Islet of Langerhans (tissue), 1 donor: ENCODE measurements at regions not wholly inside any gene's neighbourhood (a gene's known extent, or its start where the extent isn't known, plus 50 kb on each side); places are given as distances from the start of the nearest gene placed in this dataset.
"Not testable (repeated sequence)": the region's sequence is repeated elsewhere in the genome, so short reads cannot be mapped to it uniquely, and the experiment has no call there.

Experiments
- FAIRE-seq: peaks from one replicate; lab custom pipeline; 2011; peaks lifted over from hg19 to GRCh38; lab: Jason Lieb, UNC

- not testable (repeated sequence) for FAIRE-seq
Observed at GRCh38 chr5:28287021-28287420, 1248.6 kb upstream of the CDH9 start.

GRCh38 chr5:28286566-28286965, 1248.2 kb upstream of the CDH9 start:
- no peak for FAIRE-seq

DNA sequence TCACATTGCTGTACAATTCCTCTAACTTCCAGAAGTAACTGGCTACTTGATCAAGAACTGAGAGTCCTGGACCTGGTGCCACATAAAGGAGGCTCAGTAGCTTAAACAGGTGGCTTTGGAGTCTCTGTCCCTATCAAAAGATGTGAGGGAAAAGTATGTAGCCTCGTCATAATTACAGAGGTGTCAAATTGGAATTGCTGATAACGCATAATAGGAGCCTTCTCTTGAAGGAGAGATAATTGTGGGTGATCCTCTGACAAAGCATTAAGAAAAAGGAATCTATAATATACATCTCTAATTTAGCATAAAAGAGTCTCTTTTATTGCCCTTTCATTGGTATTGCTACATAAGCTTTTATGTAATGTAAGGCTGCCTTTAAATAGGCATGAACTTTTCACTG, 1246.4 kb upstream of the CDH9 start:
- no peak for FAIRE-seq

DNA sequence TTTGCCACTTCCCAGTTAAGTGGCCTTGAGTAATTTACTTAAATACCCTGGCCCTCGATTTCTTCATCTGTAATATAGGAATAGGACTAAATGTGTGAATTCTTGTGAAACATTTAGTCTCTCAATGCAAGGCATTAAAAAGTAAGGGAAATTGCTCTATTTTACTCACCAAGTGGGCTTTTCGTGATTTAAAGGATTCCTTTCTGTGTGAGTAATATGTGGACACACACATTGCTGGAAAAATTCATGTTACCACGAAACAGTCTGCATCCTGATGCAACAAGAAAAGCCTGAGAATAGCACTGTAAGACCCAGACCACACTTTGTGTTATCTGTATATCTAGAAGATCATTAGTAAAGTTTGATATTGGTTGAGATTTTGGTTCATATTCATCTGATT, 1243.0 kb upstream of the CDH9 start:
- FAIRE-seq = no peak

DNA sequence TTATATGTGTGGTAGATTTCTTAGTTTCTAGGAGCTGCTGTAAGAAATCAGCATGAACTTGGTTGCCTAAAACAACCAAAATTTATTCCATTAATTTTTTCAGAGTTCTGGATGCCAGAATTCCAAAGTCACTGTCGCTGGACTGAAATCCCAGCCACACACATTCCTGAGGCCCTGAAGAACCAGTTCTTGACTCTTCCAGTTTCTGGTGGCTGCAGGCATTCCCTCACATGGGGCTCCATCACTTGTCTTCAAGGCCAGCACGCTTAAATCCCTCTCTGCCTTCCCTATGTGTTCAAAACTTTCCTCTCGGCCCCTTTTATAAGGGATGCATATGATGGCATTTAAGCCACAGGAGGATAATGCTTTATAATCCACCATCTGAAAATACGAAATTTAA, 1237.5 kb upstream of the CDH9 start:
- FAIRE-seq = no peak

GRCh38 chr5:28269978-28270377, 1231.6 kb upstream of the CDH9 start:
- no peak for FAIRE-seq

GRCh38 chr5:28265877-28266276, 1227.5 kb upstream of the CDH9 start:
- FAIRE-seq = no peak

- no peak for FAIRE-seq
Observed at GRCh38 chr5:28254846-28255245, 1216.5 kb upstream of the CDH9 start.

DNA sequence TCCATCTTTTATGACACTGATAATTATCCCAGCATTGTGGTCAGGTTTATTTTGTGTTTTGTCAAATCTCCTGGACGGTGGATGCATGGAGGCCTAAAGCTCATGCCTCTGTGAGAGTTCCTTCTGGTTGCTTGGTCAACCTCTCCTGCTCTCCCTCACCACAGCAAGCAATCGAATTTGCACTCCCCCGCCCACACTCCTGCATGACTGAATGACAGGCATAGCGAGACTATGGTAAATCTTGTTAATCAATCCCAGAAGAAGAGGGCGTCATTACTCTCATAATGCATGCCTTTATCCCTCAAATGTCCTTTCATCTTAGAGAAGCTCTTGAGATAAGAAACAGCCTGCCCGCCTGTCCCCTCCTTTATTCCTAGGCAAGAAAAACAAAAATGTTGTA, 1215.0 kb upstream of the CDH9 start:
- FAIRE-seq = no peak

DNA sequence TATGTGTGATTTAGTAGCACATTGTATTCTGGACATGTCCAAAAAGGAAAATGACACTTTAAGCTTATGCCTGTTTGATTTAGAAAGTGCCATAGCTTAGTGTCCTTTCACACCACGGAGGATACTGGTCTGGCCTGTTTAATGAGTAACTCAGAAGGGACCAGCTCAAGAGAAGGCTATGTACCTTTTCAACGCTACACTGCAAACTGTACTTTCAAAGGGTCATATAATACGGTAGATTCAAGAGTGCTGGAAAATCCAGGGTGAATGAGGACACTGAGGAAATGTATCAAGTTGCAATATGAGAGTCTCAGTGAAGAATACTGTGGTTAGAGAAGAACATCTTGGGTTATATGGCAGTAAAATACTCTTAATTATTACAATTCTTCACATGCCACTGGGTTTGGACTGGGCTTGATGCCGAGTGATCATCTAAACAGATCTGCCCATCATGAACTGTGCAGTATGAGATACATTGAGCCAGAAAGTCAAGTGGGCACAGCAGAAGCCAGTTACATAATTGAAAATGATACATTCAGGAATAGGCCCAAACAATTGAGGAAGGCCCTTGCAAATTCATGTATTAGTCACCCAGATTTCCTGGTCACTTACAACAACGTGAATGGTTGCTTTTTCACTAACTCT, 1211.5 kb upstream of the CDH9 start:
- FAIRE-seq = no peak

DNA sequence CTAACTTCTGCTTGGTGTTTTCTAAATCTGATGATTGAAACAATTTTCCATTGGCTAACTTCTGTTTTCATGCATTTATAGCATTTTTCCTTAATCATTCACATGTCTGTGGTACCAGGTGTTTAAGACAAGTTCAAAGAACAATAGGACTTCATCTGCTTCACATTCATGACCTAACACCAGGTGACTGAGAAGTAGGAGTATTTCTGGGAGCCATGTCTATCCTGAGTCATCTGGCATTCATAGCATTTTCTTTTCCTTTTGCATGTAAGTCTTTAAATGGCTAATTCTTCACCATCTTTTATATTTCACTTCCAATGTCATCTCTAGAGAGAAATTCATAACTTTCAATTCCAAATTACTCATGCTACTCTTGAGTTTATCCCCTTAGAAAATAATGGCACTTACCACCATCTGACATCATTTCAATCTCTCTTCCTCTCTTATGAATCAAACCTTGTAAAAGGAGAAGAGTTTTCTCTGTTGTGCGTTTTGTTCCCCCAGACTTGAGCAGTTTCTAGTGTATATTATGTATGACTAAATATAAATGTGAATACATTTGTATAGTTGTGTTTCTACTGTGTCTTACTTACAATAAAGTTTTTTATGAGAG, 1196.1 kb upstream of the CDH9 start:
- FAIRE-seq = no peak

DNA sequence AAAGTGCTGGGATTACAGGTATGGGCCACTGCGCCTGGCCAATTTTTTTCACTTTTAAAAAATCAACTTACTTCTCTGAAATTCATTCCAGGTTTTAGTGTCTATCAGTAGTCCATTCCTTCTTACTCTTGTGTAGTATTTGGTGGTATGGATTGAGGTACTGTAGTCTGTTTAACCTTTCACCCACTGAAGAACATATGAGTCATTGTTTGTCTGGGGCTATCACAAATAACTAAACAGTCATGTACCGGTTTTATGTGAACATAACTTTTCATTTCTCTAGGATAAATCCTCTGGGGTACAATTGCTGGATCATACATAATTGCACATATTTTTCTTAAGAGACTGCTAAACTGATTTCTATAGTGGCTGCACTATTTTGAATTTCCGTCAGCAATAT, 1188.0 kb upstream of the CDH9 start:
- FAIRE-seq = no peak

DNA sequence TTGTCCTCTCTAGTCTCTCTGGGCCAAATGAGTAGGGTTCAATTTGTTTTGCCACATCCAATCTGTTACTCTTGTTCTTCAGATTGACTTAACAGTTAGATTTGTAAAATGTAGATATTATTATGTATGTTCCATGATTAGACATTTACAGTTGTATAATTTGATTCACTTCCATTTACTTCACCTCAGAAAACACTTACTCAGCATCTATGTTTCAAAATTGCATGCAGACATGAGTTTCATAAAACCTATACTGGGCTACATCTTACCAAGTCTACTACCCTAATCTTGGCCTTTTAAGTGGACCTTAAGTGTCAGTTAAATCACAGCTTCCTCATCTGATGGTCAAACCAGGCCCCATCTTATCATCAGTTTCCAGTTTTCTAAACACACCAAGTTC, 1181.2 kb upstream of the CDH9 start:
- no peak for FAIRE-seq

DNA sequence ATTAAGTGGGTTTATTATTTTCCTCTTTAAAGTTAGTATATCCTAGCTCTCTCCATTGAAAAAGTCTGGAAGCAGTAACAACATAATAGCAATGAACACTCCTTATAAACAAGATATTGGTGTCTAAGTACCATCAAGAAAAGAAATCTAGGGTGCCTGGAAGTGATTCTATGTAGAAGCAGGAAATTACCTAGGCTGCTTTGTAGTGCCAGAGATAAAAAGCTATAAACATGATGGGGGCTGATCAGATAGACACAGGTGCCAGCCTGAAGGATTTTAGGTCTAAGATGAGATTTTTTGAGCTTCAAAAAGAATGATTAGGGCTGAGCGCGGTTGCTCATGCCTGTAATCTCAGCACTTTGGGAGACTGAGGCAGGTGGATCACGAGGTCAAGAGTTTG, 1179.3 kb upstream of the CDH9 start:
- no peak for FAIRE-seq

DNA sequence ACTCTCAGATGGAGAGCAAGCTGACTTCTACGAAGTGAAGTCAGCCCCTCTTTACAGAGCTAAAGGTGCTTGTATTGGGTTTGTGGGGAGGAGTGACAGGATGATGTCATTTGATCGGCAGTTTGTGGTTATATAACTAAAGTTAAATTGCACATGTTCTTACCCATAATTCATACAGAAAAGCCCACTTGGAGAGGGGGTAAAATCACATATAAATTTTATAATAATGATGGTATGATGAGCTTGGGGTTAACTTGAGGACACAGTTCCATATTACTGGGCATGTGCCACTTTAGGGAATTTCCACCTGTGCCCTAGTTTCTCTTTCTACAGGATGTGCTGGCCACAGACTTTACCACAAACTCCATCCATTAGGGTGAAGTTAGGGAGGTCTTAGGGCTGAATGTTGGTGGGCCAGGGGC, 1178.6 kb upstream of the CDH9 start:
- no peak for FAIRE-seq

GRCh38 chr5:28215091-28215490, 1176.7 kb upstream of the CDH9 start:
- no peak for FAIRE-seq

DNA sequence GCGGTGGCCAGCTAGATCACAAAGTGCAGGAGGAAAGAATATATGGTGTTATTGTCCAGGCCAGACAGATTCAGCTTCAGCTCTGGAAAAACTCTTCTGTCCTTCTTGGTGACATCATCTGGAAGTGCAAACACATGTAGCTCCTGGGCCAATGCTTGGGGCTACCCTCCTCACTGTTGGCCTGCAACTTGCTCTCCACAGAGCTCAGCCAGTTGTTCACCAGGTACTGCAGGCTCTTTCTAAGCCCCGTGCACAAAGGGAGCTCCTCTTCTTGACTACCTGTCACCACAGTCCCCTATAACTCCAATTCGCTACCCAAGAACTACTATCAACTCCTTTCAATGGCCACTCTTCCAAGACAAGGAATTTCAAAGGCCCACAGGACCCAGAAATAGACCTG, 1175.9 kb upstream of the CDH9 start:
- FAIRE-seq = no peak

- no peak for FAIRE-seq
Observed at GRCh38 chr5:28208356-28208755, 1170.0 kb upstream of the CDH9 start.

DNA sequence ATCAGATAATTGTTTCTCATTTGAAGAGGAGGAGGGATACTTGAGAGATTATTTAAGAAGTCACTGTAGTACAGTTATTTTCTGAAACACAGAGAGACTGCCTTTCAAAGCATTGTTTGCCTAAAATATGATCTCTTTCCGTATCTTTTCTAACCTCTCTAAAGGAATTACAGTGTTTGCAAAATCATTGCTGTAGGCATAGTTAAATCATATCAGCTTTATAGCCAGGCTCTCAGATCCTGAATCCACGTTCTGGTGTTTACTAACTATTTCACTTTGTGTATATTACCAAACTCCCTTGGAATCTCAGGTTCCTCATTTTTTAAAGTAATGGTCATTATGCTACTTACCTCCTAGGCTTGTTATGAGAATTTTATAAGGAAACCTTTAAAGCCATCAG, 1151.6 kb upstream of the CDH9 start:
- FAIRE-seq = no peak

GRCh38 chr5:28174691-28175090, 1136.3 kb upstream of the CDH9 start:
- no peak for FAIRE-seq

DNA sequence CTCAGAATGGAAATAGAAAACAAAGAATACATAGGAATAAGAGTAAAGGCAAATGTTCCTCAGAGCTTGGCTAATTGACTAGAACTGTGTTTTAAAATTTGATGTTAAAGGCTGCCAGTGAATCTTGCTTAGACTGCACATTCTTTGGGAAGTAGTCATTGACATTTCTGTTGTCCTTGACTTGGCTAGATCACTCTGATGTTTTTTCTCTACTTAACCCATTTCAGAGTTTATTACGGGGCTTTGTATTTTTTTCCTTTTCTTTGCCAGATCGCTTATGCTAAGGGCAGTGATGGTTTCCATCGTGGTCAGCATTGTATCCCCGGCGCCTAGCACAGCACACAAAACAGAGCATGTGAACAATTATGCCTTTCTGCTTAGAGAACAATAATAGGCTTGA, 1126.7 kb upstream of the CDH9 start:
- FAIRE-seq = no peak

GRCh38 chr5:28164568-28164967, 1126.2 kb upstream of the CDH9 start:
- FAIRE-seq = no peak

DNA sequence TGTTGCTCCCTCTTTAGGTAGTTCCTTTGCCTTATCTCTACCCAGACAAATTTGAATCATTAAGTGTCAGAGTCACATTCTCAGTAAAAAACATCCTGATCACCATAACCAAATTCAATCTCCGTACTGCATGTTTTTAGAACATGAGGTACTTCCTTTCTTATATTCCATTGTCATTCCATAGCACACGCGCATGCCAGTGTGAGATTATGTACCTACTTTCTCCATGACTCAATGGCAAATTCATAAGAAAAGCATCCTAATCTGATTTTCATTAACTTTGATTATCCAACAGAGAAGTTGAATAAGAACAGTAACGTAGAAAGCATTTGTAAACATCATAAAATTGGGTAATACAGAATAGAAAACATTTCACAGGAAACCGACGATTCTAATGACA, 1118.6 kb upstream of the CDH9 start:
- no peak for FAIRE-seq

- no peak for FAIRE-seq
Observed at GRCh38 chr5:28143519-28143918, 1105.1 kb upstream of the CDH9 start.

- no peak for FAIRE-seq
Observed at GRCh38 chr5:28132151-28132550, 1093.8 kb upstream of the CDH9 start.
